ENCODE measurements at regions not wholly inside any gene's neighbourhood (a gene's known extent, or its start where the extent isn't known, plus 50 kb on each side); places are given as distances from the start of the nearest gene placed in this dataset.
A peak's percentile ranks its signal among the peaks of the same experiment; 100 is the strongest.

GRCh38 chr9:86405086-86405491 lies 50.9 kb upstream of the TUT7 start (continued):
- TF ChIP-seq CHD4 (IDR thresholded peaks at IDR 0.05; ENCODE audit: borderline replicate concordance, low read length) (peak; percentile 59; the same call in 1 of the 2 replicates), NFKBIZ (CRISPR knock-in tag; IDR thresholded peaks at IDR 0.05) (peak; percentile 69; the same call in 1 of the 2 replicates), ZNF468 (CRISPR knock-in tag; IDR thresholded peaks at IDR 0.05) (no peak), ZNF329 (CRISPR knock-in tag; IDR thresholded peaks at IDR 0.05; ENCODE audit: low read depth) (no peak), GABPA (IDR thresholded peaks at IDR 0.05; ENCODE audit: low read depth, low read length) (no peak), GABPA (CRISPR knock-in tag; IDR thresholded peaks at IDR 0.05; ENCODE audit: low read depth) (peak; percentile 48; the same call in 1 of the 2 replicates), ZNF12 (CRISPR knock-in tag; IDR thresholded peaks at IDR 0.05) (peak; percentile 72; the same call in 1 of the 2 replicates), SKI (IDR thresholded peaks at IDR 0.05; ENCODE audit: partially characterized antibody) (peak; percentile 82), ZNF746 (CRISPR knock-in tag; IDR thresholded peaks at IDR 0.05) (no peak), ZNF703 (CRISPR knock-in tag; IDR thresholded peaks at IDR 0.05; ENCODE audit: borderline replicate concordance) (0 out of 2 replicates have a peak, but pooled peaks have one; percentile 46), TAF15 (IDR thresholded peaks at IDR 0.05; ENCODE audit: low read depth, low read length, poor library complexity, severe bottlenecking) (no peak), ZNF773 (CRISPR knock-in tag; IDR thresholded peaks at IDR 0.05; ENCODE audit: borderline replicate concordance) (no peak), ERF (CRISPR knock-in tag; IDR thresholded peaks at IDR 0.05) (peak; percentile 54; the same call in 1 of the 2 replicates), ZNF652 (CRISPR knock-in tag; IDR thresholded peaks at IDR 0.05; ENCODE audit: borderline replicate concordance, low read depth) (0 out of 2 replicates have a peak, but pooled peaks have one; percentile 31), TBX2 (CRISPR knock-in tag; IDR thresholded peaks at IDR 0.05; ENCODE audit: borderline replicate concordance) (peak; percentile 58; the same call in 1 of the 2 replicates), POGZ (CRISPR knock-in tag; IDR thresholded peaks at IDR 0.05) (peak; percentile 25; the same call in 1 of the 2 replicates), FOXK2 (IDR thresholded peaks at IDR 0.05) (peak; percentile 84), TSC22D2 (CRISPR knock-in tag; IDR thresholded peaks at IDR 0.05; ENCODE audit: borderline replicate concordance) (no peak), ZNF598 (CRISPR knock-in tag; IDR thresholded peaks at IDR 0.05; ENCODE audit: borderline replicate concordance) (no peak), YY1 (IDR thresholded peaks at IDR 0.05; ENCODE audit: insufficient read depth, insufficient replicate concordance, low read depth, low read length) (no peak), TFAP4 (IDR thresholded peaks at IDR 0.05; ENCODE audit: borderline replicate concordance, low read depth) (peak; percentile 42; the same call in 1 of the 2 replicates), BCL3 (CRISPR knock-in tag; IDR thresholded peaks at IDR 0.05) (no peak)
- TF ChIP-seq, protein P1, sequence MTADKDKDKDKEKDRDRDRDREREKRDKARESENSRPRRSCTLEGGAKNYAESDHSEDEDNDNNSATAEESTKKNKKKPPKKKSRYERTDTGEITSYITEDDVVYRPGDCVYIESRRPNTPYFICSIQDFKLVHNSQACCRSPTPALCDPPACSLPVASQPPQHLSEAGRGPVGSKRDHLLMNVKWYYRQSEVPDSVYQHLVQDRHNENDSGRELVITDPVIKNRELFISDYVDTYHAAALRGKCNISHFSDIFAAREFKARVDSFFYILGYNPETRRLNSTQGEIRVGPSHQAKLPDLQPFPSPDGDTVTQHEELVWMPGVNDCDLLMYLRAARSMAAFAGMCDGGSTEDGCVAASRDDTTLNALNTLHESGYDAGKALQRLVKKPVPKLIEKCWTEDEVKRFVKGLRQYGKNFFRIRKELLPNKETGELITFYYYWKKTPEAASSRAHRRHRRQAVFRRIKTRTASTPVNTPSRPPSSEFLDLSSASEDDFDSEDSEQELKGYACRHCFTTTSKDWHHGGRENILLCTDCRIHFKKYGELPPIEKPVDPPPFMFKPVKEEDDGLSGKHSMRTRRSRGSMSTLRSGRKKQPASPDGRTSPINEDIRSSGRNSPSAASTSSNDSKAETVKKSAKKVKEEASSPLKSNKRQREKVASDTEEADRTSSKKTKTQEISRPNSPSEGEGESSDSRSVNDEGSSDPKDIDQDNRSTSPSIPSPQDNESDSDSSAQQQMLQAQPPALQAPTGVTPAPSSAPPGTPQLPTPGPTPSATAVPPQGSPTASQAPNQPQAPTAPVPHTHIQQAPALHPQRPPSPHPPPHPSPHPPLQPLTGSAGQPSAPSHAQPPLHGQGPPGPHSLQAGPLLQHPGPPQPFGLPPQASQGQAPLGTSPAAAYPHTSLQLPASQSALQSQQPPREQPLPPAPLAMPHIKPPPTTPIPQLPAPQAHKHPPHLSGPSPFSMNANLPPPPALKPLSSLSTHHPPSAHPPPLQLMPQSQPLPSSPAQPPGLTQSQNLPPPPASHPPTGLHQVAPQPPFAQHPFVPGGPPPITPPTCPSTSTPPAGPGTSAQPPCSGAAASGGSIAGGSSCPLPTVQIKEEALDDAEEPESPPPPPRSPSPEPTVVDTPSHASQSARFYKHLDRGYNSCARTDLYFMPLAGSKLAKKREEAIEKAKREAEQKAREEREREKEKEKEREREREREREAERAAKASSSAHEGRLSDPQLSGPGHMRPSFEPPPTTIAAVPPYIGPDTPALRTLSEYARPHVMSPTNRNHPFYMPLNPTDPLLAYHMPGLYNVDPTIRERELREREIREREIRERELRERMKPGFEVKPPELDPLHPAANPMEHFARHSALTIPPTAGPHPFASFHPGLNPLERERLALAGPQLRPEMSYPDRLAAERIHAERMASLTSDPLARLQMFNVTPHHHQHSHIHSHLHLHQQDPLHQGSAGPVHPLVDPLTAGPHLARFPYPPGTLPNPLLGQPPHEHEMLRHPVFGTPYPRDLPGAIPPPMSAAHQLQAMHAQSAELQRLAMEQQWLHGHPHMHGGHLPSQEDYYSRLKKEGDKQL (CRISPR knock-in tag; IDR thresholded peaks at IDR 0.05; ENCODE audit: low read depth) = peak; percentile 92
- TF ChIP-seq, protein P2, sequence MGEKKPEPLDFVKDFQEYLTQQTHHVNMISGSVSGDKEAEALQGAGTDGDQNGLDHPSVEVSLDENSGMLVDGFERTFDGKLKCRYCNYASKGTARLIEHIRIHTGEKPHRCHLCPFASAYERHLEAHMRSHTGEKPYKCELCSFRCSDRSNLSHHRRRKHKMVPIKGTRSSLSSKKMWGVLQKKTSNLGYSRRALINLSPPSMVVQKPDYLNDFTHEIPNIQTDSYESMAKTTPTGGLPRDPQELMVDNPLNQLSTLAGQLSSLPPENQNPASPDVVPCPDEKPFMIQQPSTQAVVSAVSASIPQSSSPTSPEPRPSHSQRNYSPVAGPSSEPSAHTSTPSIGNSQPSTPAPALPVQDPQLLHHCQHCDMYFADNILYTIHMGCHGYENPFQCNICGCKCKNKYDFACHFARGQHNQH (CRISPR knock-in tag; IDR thresholded peaks at IDR 0.05) = peak; percentile 47; the same call in 1 of the 2 replicates

All from HepG2 (cell line).